HT1080 (cell line): ENCODE measurements at regions not wholly inside any gene's neighbourhood (a gene's known extent, or its start where the extent isn't known, plus 50 kb on each side); places are given as distances from the start of the nearest gene placed in this dataset.

Experiments used
- DNase-seq: peaks from one replicate; pipeline ENCODE4 v3.0.0-alpha.2; 2015; ENCODE audit warnings: low read depth

DNA sequence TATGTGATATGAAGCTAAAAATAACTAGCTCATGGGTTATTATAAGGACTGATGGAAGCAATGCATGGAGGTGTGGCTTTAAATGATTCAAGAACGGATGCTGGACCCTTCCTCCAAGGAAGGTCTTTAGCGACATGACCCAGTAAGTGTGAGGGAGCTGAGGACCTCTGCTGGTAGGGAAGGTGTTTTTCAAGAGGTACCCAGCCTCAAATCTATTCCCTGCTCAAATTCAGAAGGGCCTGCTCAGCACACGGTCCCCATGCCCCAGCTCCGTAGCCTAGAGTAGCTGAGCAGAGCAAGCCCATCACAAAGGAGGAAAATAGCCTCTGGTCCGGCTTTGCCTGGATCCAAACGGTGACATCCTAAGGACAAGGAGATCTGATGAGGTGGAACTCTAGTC lies 266.2 kb upstream of the IGF1R start:
- no peak for DNase-seq

GRCh38 chr15:98383571-98383970 lies 264.8 kb upstream of the IGF1R start:
- DNase-seq = no peak

DNA sequence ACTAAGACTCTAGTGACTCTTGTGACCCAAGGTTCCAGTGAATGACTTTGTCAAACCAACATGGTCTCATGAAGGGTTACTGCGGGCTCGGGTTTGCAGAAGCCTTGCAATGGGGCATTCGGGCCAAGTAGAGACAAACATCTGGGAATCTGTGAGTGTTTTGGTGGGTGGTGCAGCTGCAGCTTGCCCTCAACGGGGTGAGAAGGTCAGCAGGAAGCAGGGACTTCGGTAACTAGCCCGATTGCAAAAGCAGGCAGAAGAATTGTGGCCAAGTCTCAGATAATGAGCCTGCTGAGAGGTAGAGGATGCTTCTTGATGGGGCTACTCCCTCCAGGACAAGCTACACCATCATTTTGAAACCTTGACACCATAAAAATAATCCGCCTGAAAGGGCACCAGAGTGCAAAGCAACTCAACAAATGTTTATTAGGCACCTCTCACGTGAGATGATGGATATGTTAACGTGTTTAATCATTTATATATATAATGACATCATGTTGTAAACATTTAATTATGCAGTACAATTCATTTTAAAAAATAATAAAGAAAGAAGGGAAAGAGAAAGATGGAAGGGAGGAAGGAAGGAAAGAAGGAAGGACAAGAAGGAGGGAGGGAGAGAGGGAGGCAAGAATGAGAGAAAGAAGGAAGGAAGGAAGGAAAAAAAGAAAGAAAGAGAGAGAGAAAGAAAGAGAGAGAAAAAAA lies 263.9 kb upstream of the IGF1R start:
- DNase-seq = no peak

- no peak for DNase-seq
Measured at GRCh38 chr15:98385752-98386381, 262.5 kb upstream of the IGF1R start.

GRCh38 chr15:98386561-98386960 lies 261.8 kb upstream of the IGF1R start:
- DNase-seq = no peak

- no peak for DNase-seq
Measured at GRCh38 chr15:98387866-98388265, 260.5 kb upstream of the IGF1R start.

DNA sequence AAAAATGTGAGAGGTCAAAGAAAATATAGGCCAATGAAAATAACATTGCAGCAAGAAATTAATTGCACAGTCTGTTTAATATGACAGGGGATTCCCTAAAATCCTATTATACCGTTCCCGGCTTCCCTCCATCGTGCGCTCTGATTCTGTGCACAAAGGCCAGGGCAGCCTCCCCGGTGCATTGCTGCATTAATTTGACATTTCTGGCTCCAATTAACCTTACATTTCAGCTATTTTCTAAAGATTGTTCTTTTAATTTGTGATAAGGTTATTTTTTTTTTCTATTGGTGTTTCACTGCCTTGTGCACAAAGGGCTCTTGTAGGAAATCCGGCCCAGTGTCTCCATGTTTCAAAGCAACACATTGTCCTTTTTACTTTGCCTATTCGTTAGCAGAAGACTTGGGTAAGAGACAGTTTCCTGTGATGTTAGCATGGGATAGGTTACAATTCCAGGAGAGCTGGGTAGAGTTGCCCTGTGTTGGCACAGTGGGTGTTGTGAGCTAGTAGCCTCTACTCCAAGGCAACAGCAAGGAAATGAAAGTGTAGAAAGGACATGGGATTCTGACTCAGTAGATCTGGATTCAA lies 257.3 kb upstream of the IGF1R start:
- no peak for DNase-seq

DNA sequence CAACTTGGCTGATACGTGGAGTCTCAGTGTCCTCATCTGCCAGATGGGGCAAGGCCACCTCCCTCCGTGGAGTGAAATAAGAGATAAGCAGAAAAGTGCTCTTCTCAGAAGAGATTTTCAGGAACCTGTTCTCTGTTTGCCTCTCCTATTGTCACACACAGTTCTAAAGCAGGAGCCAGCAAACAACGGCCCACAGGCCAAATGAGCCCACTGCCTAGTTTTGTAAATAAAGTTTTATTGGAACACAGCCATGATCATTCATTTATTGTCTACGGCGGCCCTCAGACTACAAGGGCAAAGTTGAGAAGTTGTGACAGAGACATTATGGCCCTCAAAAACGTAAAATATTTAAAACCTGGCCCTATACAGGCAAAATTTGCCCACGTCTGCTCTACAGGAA lies 256.8 kb upstream of the IGF1R start:
- no peak for DNase-seq

- no peak for DNase-seq
Measured at GRCh38 chr15:98393471-98393870, 254.9 kb upstream of the IGF1R start.

DNA sequence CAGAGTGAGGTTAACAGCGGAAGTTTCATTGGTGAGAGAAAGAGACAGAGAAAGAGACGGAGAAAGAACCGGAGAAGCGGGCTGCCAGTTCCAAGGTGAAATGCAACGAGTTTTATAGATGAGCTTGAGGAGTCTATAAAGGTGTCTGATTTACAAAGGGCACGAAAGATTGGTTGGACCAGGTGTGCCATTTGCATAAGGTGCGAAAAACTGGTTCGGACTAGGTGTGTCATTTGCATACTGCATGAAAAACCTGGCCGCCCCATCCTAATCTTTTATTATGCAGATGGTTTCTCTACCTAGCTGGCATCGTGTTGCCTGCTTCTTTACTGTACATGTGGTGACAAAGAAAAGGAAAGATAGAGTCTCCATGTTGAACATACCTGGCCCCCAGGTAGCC lies 253.8 kb upstream of the IGF1R start:
- no peak for DNase-seq

- DNase-seq = no peak
Measured at GRCh38 chr15:98395974-98396610, 252.2 kb upstream of the IGF1R start.

- no peak for DNase-seq
Measured at GRCh38 chr15:98397419-98397818, 250.9 kb upstream of the IGF1R start.

DNA sequence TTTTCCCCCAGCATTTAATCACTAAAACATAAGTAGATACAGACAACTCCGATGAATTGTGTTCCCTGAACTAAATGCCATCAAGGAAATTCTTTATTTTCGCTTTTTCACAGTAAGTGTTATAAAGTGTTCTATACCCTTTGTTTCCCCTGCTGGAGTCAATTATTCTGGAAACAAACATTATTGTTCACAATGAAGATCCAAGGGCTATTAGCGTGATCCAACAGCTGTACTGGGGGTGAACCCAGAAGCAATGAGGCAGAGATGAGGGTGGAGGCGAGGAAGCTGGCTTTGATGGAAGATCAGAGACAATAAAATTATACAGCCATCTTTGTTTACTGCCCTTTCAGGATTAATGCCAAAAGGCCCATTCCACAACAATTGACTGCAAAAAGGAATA lies 250.3 kb upstream of the IGF1R start:
- no peak for DNase-seq

- DNase-seq = no peak
Measured at GRCh38 chr15:98398886-98399285, 249.5 kb upstream of the IGF1R start.

DNA sequence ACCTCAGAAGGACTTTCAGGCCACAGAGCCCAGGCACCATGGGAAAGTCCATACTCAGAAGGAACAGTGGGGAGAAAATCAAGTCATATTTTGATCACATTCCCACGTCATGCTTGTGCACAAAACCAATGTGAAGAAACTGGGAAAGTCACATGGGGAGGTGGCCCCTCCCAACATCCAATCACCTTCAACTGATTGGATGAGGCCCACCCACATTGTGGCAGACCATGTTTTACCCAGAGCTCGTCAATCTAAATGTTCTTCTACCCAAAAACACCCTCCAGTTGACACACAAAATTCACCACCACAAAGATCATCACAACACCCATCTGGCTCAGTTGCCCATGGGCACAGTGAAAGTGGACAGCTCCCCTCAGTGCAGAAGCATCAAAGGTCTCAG lies 248.2 kb upstream of the IGF1R start:
- no peak for DNase-seq

- DNase-seq = no peak
Measured at GRCh38 chr15:98401029-98401428, 247.3 kb upstream of the IGF1R start.

GRCh38 chr15:98402486-98402885 lies 245.9 kb upstream of the IGF1R start:
- no peak for DNase-seq

DNA sequence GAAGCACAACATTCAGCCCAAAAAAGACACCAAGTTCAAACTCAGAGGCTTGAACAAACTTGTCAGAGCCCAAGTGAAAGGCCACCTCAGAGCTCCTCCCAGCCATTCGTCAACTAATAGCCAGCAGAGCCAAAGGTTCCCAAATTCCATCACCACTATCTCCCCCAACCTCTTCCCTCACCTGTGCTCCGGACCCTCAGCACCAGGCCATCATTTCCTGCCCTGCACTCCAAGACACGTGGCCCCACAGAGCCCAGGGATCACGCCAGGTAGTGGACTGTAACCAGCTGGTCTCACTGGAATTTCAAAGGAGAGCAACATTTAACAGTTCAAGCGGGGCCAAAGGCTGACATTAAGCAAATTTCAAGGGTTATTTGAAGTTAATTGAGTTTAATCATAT lies 245.2 kb upstream of the IGF1R start:
- no peak for DNase-seq

DNA sequence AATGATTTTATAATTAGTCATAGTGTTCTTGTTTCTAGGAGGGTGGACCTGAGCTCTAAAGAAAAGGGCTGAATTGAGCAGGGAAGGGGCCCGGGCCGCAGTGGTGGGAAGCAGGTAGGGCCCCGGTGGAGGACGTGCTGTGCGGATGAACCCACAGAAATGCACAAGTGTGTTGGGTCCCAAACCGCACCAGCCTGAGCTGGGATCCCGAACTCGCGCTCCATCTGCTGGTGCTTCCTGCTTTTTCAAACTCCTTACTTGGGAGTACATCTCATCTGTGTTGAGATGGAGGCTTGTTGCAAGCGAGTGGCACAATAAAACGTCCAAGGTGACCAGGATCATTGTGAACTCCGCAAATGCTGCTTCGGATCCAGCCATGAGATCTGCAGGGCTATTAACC lies 244.8 kb upstream of the IGF1R start:
- no peak for DNase-seq

DNA sequence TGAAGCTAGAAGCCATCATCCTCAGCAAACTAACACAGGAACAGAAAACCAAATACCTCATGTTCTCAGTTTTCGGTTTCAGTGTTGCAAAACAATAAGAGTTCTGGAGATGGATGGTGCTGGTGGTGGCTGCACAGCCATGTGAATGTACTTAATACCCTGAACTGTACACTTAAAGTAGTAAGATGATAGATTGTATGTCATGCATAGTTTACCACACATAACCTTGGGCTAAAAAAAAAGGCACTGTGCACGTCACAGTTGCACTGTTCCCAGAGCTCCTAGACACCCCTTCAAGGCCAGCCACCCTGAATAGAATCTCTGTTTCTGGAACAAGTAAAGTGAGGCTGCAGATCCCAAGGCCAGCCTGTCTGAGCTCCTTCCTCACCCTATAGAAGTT lies 243.3 kb upstream of the IGF1R start:
- no peak for DNase-seq

DNA sequence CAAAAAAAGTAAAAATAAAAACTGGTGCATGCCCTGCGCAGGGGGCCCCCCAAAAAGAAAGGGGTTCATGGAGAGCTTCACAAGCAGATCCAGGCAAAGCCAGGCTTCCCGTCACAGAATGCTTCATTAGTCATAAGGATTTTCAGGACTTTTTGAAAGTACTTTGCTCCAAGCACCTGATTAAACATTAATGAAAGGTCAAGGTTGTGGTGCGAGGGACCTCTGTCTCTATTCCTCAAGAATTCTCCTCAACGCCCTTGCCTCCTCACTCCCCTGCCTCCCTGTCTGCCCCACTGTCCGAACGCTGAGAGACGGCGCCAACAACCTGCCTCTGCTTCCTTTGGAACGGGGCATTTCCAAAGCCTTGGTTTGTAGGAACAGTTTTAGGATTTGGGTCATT lies 240.1 kb upstream of the IGF1R start:
- DNase-seq = no peak

GRCh38 chr15:98410328-98410727 lies 238.0 kb upstream of the IGF1R start:
- no peak for DNase-seq

DNA sequence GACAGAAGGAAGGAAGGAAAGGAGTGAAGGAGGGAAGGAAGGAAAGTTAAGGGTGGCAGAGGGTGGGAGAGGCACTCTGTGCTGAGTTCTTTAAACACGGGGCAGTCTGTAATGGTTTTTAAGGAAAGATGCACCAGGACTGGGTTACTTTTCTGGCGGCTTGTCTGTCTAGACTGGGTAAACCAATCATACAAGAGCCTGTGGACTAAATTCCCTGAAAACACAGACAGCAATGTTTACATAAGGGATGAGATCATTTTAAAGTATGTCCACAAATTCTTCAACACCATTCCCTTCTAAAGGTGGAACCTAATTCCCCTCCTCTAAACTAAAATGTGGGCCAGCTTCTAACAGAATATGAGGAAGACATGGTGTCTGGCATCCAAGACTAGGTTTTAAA lies 235.5 kb upstream of the IGF1R start:
- no peak for DNase-seq
